GM12865 (cell line): ENCODE measurements at regions not wholly inside any gene's neighbourhood (a gene's known extent, or its start where the extent isn't known, plus 50 kb on each side); places are given as distances from the start of the nearest gene placed in this dataset.

Experiments
- DNase-seq: peaks from one replicate; pipeline ENCODE4 v3.0.0; 2010; ENCODE audit warnings: low read depth
- H3K4me3 ChIP-seq: 2 replicates; pipeline ENCODE4 v1.5.1; 2011; ENCODE audit warnings: mild to moderate bottlenecking, low read depth, low read length, control low read depth
- TF ChIP-seq, protein P1 (sequence below): IDR thresholded peaks from 2 replicates; pipeline ENCODE4 v1.5.1; 2011; ENCODE audit warnings: low read length, control low read depth, low read depth, inconsistent platforms; ENCODE audit not compliant: insufficient read depth; ENCODE audit errors: missing control alignments

DNA sequence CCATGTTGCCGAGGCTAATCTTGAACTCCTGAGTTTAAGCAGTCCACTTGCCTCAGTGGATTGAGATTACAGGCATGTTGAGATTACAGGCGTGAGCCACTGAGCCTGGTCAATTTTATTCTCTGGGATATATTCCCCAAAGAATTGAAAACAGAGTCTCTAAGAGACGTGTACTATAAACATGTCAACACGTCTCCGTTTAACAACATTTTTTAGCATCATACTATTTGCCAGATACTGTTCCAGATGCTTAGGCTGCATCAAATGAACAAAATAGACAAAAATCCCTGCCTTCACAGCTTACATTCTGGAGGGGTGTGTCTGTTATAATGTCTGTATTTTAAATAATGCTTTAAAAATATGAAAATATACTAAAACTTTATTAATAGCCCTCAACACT, 54.1 kb upstream of the PRKG1 start:
- TF ChIP-seq, protein P1, sequence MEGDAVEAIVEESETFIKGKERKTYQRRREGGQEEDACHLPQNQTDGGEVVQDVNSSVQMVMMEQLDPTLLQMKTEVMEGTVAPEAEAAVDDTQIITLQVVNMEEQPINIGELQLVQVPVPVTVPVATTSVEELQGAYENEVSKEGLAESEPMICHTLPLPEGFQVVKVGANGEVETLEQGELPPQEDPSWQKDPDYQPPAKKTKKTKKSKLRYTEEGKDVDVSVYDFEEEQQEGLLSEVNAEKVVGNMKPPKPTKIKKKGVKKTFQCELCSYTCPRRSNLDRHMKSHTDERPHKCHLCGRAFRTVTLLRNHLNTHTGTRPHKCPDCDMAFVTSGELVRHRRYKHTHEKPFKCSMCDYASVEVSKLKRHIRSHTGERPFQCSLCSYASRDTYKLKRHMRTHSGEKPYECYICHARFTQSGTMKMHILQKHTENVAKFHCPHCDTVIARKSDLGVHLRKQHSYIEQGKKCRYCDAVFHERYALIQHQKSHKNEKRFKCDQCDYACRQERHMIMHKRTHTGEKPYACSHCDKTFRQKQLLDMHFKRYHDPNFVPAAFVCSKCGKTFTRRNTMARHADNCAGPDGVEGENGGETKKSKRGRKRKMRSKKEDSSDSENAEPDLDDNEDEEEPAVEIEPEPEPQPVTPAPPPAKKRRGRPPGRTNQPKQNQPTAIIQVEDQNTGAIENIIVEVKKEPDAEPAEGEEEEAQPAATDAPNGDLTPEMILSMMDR = no peak
- H3K4me3 ChIP-seq = no peak overlapping the region
- no peak for DNase-seq

DNA sequence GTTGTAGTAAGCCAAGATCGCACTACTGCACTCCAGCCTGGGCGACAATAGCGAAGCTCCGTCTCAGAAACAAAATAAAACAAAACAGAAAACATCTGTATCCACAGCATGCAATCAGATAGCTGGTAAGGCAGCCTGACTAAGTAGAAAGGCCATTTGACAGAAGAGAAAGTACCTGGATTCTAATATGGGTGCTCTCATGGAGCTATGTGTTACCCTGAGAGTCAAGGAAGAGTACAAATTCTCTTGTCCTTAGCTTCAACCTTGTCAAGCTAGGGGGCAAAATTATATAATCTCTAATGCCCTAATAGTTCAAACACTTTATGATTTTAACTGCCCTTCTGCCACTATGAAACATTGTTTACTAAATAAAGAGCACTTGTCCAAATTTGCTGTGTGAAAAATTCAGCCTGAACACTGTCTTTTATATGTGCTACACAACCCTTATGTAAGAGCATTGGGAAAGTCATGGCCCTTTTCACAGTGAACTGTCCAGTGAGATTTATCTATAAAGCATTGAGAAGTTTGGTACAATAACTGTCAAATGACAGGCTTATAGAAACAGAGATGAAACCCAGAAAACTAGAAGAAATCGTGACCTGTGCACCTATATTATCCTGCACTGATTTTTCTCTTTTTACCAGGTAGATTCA, 51.2 kb upstream of the PRKG1 start:
- H3K4me3 ChIP-seq = no peak overlapping the region
- DNase-seq = no peak
- TF ChIP-seq, protein P1 = no peak

DNA sequence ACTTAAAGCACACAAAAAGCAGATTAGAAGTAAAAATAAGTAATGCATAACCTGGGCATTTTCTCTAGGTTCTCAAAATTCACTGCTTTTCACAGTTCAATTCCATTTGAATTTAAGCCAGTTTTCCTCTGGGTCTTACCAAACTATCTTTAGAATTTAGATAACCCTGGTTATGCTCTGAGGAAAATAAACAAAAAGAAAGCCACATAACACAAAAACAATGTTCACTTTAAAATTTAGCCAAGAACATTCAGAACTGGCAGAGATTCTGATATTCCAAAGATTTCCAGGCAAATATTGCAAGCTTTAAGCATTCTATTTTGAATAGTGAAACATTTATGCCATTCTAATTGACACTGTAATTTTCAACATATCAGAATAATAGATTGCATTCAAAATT, 50.7 kb upstream of the PRKG1 start:
- no peak overlapping the region for H3K4me3 ChIP-seq
- TF ChIP-seq, protein P1 = no peak
- DNase-seq = no peak
